ENCODE measurements at regions not wholly inside any gene's neighbourhood (a gene's known extent, or its start where the extent isn't known, plus 50 kb on each side); places are given as distances from the start of the nearest gene placed in this dataset.
"Not testable (repeated sequence)": the region's sequence is repeated elsewhere in the genome, so short reads cannot be mapped to it uniquely, and the experiment has no call there.

DNA sequence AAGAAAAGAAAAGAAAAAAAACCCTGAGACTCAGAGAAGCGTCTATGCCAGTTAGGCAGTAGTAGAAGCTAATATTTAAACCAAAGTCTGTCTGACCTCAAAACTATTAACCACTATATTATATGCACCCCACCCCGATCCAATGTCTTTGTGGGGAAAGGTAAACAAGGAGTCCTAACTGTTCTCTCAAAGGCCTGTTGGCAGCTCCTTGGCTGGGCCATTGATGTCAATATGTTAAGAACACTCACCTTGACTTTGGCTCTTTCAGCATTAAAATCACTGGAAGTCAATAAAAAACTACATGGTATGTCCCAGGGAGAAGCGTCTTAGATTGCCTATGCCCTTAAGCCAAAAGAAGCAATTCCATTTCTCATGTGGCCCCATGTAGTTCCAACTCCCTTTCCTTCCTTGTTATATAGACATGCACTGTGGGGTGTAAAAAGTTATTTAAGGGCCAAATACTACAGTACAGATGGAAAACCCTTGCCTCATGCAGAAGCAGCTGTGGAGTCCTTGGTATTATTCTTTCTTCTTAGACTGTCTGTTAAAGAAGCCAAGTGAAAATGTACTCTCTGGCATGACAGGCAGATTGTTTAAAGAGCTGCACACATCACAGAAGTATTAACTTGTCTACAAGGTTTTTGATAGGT is 308.6 kb upstream of the RPS23 start:
- POLR2A ChIA-PET: no interaction called here

DNA sequence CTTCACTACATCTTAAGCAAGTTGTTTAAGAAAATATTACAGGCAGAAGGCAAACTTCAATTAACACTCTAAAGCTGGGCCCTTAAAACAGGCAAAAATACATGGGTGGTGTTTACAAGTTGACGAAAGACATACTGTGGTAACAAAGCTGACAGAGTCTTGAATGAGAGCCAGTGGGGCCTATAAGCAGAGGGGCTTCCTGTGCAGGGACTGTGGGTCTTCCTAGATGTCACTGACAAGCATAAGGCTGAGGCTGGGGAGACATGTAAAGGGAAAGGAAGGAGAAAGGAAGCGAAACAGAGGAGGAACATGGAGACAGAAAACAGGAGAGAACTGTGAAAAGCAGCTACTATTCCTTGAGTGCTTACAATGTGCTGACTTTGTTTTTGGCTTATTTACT is 308.0 kb upstream of the RPS23 start:
- TF ChIP-seq, protein P1, sequence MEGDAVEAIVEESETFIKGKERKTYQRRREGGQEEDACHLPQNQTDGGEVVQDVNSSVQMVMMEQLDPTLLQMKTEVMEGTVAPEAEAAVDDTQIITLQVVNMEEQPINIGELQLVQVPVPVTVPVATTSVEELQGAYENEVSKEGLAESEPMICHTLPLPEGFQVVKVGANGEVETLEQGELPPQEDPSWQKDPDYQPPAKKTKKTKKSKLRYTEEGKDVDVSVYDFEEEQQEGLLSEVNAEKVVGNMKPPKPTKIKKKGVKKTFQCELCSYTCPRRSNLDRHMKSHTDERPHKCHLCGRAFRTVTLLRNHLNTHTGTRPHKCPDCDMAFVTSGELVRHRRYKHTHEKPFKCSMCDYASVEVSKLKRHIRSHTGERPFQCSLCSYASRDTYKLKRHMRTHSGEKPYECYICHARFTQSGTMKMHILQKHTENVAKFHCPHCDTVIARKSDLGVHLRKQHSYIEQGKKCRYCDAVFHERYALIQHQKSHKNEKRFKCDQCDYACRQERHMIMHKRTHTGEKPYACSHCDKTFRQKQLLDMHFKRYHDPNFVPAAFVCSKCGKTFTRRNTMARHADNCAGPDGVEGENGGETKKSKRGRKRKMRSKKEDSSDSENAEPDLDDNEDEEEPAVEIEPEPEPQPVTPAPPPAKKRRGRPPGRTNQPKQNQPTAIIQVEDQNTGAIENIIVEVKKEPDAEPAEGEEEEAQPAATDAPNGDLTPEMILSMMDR (IDR thresholded peaks at IDR 0.05): no peak
- ChIA-PET CTCF (interaction anchor here (1.5 kb wide), 1 partner anchor 82 kb away, joined by 3 read pairs; no protein-coding TSS in a partner anchor), POLR2A (no interaction called here)
- DNase-seq (no peak), ATAC-seq (no peak)
- no peak overlapping the region for H3K27ac Mint-ChIP-seq
- no peak overlapping the region for H3K4me3 Mint-ChIP-seq
- H3K9me3 Mint-ChIP-seq: peaks cover 26% of the 10 kb centered on the region
- no peaks in the 10 kb centered on the region for H3K36me3 Mint-ChIP-seq (ENCODE audit: low read depth)
- intact Hi-C loops (cut with micrococcal nuclease): no loop called here
- H3K4me1 Mint-ChIP-seq (ENCODE audit: low read depth): no peaks in the 10 kb centered on the region
- peaks cover 7% of the 10 kb centered on the region for H3K27me3 Mint-ChIP-seq

More for the DNA sequence above, 308.6 kb upstream of the RPS23 start:
- ATAC-seq (no peak), DNase-seq (no peak)
- TF ChIP-seq, protein P1 (IDR thresholded peaks at IDR 0.05): no peak
- intact Hi-C loops (cut with micrococcal nuclease): no loop called here
- no peaks in the 10 kb centered on the region for H3K36me3 Mint-ChIP-seq (ENCODE audit: low read depth)
- no peaks in the 10 kb centered on the region for H3K4me1 Mint-ChIP-seq (ENCODE audit: low read depth)
- peaks cover 24% of the 10 kb centered on the region for H3K9me3 Mint-ChIP-seq
- H3K4me3 Mint-ChIP-seq: no peak overlapping the region
- peaks cover 8% of the 10 kb centered on the region for H3K27me3 Mint-ChIP-seq
- no peak overlapping the region for H3K27ac Mint-ChIP-seq
- CTCF ChIA-PET: interaction anchor here (1.5 kb wide), 1 partner anchor 81 kb away, joined by 3 read pairs; no protein-coding TSS in a partner anchor

DNA sequence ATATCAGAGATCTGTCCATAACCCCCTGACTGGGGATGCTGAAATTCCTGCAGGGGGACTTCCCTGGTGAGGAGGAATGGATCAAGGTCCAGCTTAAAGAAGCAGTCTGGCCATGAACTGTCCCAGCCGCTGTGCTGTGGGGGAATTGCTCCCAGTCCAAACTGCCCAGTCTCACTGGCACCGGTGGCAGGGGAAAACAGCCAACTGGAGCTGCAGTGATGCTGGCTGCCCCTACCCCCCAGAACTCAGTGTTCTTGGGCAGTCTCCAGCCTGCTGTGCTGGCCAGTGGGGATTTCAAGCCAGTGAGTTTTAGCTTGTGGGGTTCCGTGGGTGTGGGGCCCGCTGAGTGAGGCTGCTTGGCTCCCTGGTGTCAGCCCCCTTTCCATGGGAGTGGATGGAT is 306.5 kb upstream of the RPS23 start:
- H3K4me3 Mint-ChIP-seq: no peak overlapping the region
- POLR2A ChIA-PET: no interaction called here
- peaks cover 5% of the 10 kb centered on the region for H3K27me3 Mint-ChIP-seq
- no peak overlapping the region for H3K27ac Mint-ChIP-seq
- TF ChIP-seq, protein P1 (IDR thresholded peaks at IDR 0.05): no peak
- peaks cover 23% of the 10 kb centered on the region for H3K9me3 Mint-ChIP-seq
- H3K4me1 Mint-ChIP-seq (ENCODE audit: low read depth): no peaks in the 10 kb centered on the region
- intact Hi-C loops (cut with micrococcal nuclease): no loop called here
- H3K36me3 Mint-ChIP-seq (ENCODE audit: low read depth): no peaks in the 10 kb centered on the region
- DNase-seq (no peak), ATAC-seq (no peak)
- CTCF ChIA-PET: interaction anchor here (0.9 kb wide), 1 partner anchor 165 kb away, joined by 3 read pairs; no protein-coding TSS in a partner anchor

DNA sequence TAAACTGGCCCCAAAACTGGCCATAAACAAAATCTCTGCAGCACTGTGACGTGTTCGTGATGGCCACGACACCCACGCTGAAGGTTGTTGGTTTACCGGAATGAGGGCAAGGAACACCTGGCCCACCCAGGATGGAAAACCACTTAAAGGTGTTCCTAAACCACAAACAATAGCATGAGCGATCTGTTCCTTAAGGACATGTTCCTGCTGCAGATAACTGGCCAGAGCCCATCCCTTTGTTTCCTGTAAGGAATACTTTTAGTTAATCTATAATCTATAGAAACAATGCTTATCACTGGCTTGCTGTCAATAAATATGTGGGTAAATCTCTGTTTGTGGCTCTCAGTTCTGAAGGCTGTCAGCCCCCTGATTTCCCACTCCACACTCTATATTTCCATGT is 305.2 kb upstream of the RPS23 start:
- H3K36me3 Mint-ChIP-seq (ENCODE audit: low read depth); H3K4me1 Mint-ChIP-seq (ENCODE audit: low read depth); H3K27me3 Mint-ChIP-seq; DNase-seq; intact Hi-C loops (cut with micrococcal nuclease); CTCF ChIA-PET; H3K4me3 Mint-ChIP-seq; POLR2A ChIA-PET; H3K27ac Mint-ChIP-seq; ATAC-seq: not testable (repeated sequence)
- peaks cover 23% of the 10 kb centered on the region for H3K9me3 Mint-ChIP-seq

DNA sequence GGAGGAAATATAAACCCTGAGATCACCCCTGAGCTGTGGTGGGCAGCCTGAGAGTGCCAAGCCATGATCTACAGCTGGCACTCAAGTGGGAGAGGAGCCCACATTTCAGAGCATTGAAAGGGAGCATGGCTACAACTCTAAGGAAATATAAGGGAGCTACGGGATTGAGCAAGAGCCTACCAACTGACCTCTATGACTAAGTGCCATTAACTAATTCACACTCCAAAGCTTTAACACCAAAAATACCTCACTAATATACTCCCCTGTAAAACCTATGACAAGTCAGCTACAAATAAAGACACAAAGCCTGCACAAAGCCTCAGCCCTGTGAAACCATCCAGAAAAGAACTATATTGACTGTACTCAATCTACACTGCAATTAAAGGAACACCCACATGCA is 286.8 kb upstream of the RPS23 start:
- ChIA-PET CTCF (no interaction called here), POLR2A (no interaction called here)
- Mint-ChIP-seq H3K36me3 (ENCODE audit: low read depth) (no peaks in the 10 kb centered on the region), H3K4me1 (ENCODE audit: low read depth) (no peaks in the 10 kb centered on the region), H3K27ac (no peak overlapping the region), H3K4me3 (no peak overlapping the region), H3K9me3 (no peaks in the 10 kb centered on the region), H3K27me3 (peaks cover 1% of the 10 kb centered on the region)
- ATAC-seq: no peak
- TF ChIP-seq, protein P1 (IDR thresholded peaks at IDR 0.05): no peak
- no peak for DNase-seq
- intact Hi-C loops (cut with micrococcal nuclease): no loop called here
